ENCODE measurements at regions not wholly inside any gene's neighbourhood (a gene's known extent, or its start where the extent isn't known, plus 50 kb on each side); places are given as distances from the start of the nearest gene placed in this dataset.

DNA sequence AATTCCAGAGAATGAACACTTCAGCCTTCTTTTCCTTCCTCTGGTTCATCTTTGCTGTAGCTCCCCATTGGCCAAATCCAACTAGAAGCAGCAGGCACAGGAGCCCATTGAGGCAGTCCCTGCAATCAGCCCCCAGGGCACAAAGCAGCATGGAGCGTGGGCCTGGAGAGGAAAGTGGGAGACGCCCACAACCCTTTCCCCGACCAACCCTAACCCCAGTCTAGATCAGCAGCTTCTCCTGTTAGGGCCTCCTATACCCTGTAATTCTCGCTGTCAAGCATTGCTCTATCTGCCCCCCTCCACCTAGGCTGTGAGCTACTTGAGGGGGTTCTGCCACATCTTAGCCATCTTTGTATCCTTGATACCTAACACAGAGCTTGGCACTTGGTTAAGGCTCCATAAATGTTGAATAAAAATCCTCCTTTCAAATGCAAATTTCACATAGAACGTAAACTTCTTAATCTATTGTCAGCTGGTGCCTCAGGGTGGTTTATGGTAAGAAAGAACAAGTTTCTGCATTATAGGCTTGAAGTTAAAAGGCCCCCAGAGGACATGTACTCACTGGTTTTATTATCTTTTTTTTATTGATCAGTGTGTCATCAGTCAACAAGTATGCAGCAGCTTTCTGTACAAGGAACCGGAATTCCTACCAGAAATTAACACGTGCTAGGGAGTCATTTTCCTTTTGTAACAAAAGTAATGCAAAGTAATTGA lies 97.9 kb upstream of the PFN2 start:
- TF ChIP-seq, protein P1, sequence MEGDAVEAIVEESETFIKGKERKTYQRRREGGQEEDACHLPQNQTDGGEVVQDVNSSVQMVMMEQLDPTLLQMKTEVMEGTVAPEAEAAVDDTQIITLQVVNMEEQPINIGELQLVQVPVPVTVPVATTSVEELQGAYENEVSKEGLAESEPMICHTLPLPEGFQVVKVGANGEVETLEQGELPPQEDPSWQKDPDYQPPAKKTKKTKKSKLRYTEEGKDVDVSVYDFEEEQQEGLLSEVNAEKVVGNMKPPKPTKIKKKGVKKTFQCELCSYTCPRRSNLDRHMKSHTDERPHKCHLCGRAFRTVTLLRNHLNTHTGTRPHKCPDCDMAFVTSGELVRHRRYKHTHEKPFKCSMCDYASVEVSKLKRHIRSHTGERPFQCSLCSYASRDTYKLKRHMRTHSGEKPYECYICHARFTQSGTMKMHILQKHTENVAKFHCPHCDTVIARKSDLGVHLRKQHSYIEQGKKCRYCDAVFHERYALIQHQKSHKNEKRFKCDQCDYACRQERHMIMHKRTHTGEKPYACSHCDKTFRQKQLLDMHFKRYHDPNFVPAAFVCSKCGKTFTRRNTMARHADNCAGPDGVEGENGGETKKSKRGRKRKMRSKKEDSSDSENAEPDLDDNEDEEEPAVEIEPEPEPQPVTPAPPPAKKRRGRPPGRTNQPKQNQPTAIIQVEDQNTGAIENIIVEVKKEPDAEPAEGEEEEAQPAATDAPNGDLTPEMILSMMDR (conservative IDR thresholded peaks at IDR 0.05; ENCODE audit: low read depth, low read length) = no peak
- no peak for TF ChIP-seq EZH2 (IDR thresholded peaks at IDR 0.05; ENCODE audit: low read length, unreplicated experiment)
- no peak for TF ChIP-seq EZH2phosphoT487 (IDR thresholded peaks at IDR 0.05; ENCODE audit: borderline replicate concordance, low read length)
- Histone ChIP-seq H3K4me1 (ENCODE audit: insufficient read depth, low read length) (peaks cover 33% of the 10 kb centered on the region), H4K20me1 (ENCODE audit: low read length) (no peaks in the 10 kb centered on the region), H2AFZ (ENCODE audit: low read length) (no peak overlapping the region), H3K79me2 (ENCODE audit: low read length) (no peaks in the 10 kb centered on the region), H3K4me2 (ENCODE audit: low read length) (peak overlapping the region; percentile 4; the same call in 1 of the 2 replicates), H3K36me3 (ENCODE audit: low read depth, low read length) (no peaks in the 10 kb centered on the region), H3K9me3 (ENCODE audit: low read length) (no peaks in the 10 kb centered on the region), H3K27ac (ENCODE audit: low read length) (peak overlapping the region; percentile 20), H3K27me3 (ENCODE audit: low read length) (no peaks in the 10 kb centered on the region), H3F3A (ENCODE audit: low read length, unreplicated experiment) (no peaks in the 10 kb centered on the region), H3K4me3 (ENCODE audit: low read length) (no peak overlapping the region), H3K9me2 (replicated peaks; ENCODE audit: low read length) (no peaks in the 10 kb centered on the region), H3K9ac (ENCODE audit: low read length) (no peak overlapping the region)
- DNase-seq (peak; percentile 64), ATAC-seq (peak; percentile 62)
- ChIA-PET POLR2A (ENCODE audit: unreplicated experiment) (interaction anchor here (0.6 to 0.7 kb wide), 3 partner anchors 21 to 158 kb away, joined by 3 to 7 read pairs (median 3); no protein-coding TSS in a partner anchor), CTCF (interaction anchor here (0.7 to 1.2 kb wide), 4 partner anchors 26 to 260 kb away, joined by 3 to 4 read pairs (median 4); no protein-coding TSS in a partner anchor)
- BruUV-seq (replicated peaks) = no TSS peak
- intact Hi-C loops (cut with micrococcal nuclease) = no loop called here

GRCh38 chr3:150067561-150067960 lies 96.9 kb upstream of the PFN2 start:
- POLR2A ChIA-PET (ENCODE audit: unreplicated experiment) = no interaction called here
- no peaks in the 10 kb centered on the region for H3K36me3 ChIP-seq (ENCODE audit: low read depth, low read length)
- ATAC-seq = no peak
- no peaks in the 10 kb centered on the region for H3K79me2 ChIP-seq (ENCODE audit: low read length)
- intact Hi-C loops (cut with micrococcal nuclease) = no loop called here
- no peaks in the 10 kb centered on the region for H3F3A ChIP-seq (ENCODE audit: low read length, unreplicated experiment)
- H3K9me3 ChIP-seq (ENCODE audit: low read length) = no peaks in the 10 kb centered on the region
- DNase-seq = no peak
- H3K27ac ChIP-seq (ENCODE audit: low read length) = no peak overlapping the region
- H3K4me3 ChIP-seq (ENCODE audit: low read length) = no peak overlapping the region
- no peak overlapping the region for H2AFZ ChIP-seq (ENCODE audit: low read length)
- no peaks in the 10 kb centered on the region for H3K9me2 ChIP-seq (replicated peaks; ENCODE audit: low read length)
- peaks cover 22% of the 10 kb centered on the region for H3K4me1 ChIP-seq (ENCODE audit: insufficient read depth, low read length)
- TF ChIP-seq EZH2phosphoT487 (IDR thresholded peaks at IDR 0.05; ENCODE audit: borderline replicate concordance, low read length) (no peak), EZH2 (IDR thresholded peaks at IDR 0.05; ENCODE audit: low read length, unreplicated experiment) (no peak)
- TF ChIP-seq, protein P1 (conservative IDR thresholded peaks at IDR 0.05; ENCODE audit: low read depth, low read length) = no peak
- H3K4me2 ChIP-seq (ENCODE audit: low read length) = no peak overlapping the region
- no peaks in the 10 kb centered on the region for H4K20me1 ChIP-seq (ENCODE audit: low read length)
- CTCF ChIA-PET = no interaction called here
- no TSS peak for BruUV-seq (replicated peaks)
- H3K9ac ChIP-seq (ENCODE audit: low read length) = no peak overlapping the region
- no peaks in the 10 kb centered on the region for H3K27me3 ChIP-seq (ENCODE audit: low read length)

- intact Hi-C loops (cut with micrococcal nuclease) = no loop called here
- no peaks in the 10 kb centered on the region for H4K20me1 ChIP-seq (ENCODE audit: low read length)
Measured at GRCh38 chr3:150064971-150065370, 94.3 kb upstream of the PFN2 start.

More at GRCh38 chr3:150064971-150065370, 94.3 kb upstream of the PFN2 start:
- H3K27ac ChIP-seq (ENCODE audit: low read length) = no peak overlapping the region
- no peaks in the 10 kb centered on the region for H3K27me3 ChIP-seq (ENCODE audit: low read length)
- H3K4me3 ChIP-seq (ENCODE audit: low read length) = no peak overlapping the region
- H3K79me2 ChIP-seq (ENCODE audit: low read length) = no peaks in the 10 kb centered on the region
- no peak for TF ChIP-seq EZH2 (IDR thresholded peaks at IDR 0.05; ENCODE audit: low read length, unreplicated experiment)
- TF ChIP-seq EZH2phosphoT487 (IDR thresholded peaks at IDR 0.05; ENCODE audit: borderline replicate concordance, low read length) = no peak
- TF ChIP-seq, protein P1 (conservative IDR thresholded peaks at IDR 0.05; ENCODE audit: low read depth, low read length) = no peak
- BruUV-seq (replicated peaks) = no TSS peak
- no peaks in the 10 kb centered on the region for H3K9me2 ChIP-seq (replicated peaks; ENCODE audit: low read length)
- peaks cover 17% of the 10 kb centered on the region for H3K4me1 ChIP-seq (ENCODE audit: insufficient read depth, low read length)
- no peaks in the 10 kb centered on the region for H3F3A ChIP-seq (ENCODE audit: low read length, unreplicated experiment)
- ATAC-seq (no peak), DNase-seq (no peak)
- H3K9ac ChIP-seq (ENCODE audit: low read length) = no peak overlapping the region
- ChIA-PET POLR2A (ENCODE audit: unreplicated experiment) (no interaction called here), CTCF (no interaction called here)
- H3K9me3 ChIP-seq (ENCODE audit: low read length) = no peaks in the 10 kb centered on the region
- no peak overlapping the region for H3K4me2 ChIP-seq (ENCODE audit: low read length)
- no peak overlapping the region for H2AFZ ChIP-seq (ENCODE audit: low read length)
- H3K36me3 ChIP-seq (ENCODE audit: low read depth, low read length) = no peaks in the 10 kb centered on the region
